ENCODE measurements at regions not wholly inside any gene's neighbourhood (a gene's known extent, or its start where the extent isn't known, plus 50 kb on each side); places are given as distances from the start of the nearest gene placed in this dataset.

DNA sequence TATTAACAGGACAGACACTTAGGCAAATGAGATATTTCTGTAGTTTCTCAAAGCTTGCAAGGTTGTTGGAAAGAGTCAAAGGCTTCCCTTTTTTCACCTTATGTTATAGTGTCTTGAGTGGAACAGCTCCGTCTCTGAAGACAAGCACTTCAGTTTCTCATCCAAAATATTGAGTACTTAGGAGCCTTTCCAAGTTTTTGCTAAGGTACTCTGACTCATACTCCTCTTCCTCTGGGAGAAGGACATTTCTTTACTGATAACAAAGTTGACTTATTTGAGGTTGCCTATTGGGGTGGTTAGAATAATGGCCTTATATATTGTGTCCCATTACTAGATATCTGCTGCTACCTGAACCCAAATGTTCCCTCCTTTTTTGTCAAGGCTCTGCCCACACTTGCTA lies 869.6 kb downstream of the MAT2B start:
- TF ChIP-seq, protein P1, sequence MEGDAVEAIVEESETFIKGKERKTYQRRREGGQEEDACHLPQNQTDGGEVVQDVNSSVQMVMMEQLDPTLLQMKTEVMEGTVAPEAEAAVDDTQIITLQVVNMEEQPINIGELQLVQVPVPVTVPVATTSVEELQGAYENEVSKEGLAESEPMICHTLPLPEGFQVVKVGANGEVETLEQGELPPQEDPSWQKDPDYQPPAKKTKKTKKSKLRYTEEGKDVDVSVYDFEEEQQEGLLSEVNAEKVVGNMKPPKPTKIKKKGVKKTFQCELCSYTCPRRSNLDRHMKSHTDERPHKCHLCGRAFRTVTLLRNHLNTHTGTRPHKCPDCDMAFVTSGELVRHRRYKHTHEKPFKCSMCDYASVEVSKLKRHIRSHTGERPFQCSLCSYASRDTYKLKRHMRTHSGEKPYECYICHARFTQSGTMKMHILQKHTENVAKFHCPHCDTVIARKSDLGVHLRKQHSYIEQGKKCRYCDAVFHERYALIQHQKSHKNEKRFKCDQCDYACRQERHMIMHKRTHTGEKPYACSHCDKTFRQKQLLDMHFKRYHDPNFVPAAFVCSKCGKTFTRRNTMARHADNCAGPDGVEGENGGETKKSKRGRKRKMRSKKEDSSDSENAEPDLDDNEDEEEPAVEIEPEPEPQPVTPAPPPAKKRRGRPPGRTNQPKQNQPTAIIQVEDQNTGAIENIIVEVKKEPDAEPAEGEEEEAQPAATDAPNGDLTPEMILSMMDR (IDR thresholded peaks at IDR 0.05; ENCODE audit: insufficient read depth, low read length, poor library complexity, severe bottlenecking) = no peak
- no peak for DNase-seq (ENCODE audit: low read depth)
- Histone ChIP-seq H3K4me3 (ENCODE audit: low read depth, low read length) (no peak overlapping the region), H3K27me3 (ENCODE audit: control insufficient read depth, insufficient read depth, low read length) (no peaks in the 10 kb centered on the region), H3K36me3 (ENCODE audit: control insufficient read depth, insufficient read depth, low read length) (no peaks in the 10 kb centered on the region)

DNA sequence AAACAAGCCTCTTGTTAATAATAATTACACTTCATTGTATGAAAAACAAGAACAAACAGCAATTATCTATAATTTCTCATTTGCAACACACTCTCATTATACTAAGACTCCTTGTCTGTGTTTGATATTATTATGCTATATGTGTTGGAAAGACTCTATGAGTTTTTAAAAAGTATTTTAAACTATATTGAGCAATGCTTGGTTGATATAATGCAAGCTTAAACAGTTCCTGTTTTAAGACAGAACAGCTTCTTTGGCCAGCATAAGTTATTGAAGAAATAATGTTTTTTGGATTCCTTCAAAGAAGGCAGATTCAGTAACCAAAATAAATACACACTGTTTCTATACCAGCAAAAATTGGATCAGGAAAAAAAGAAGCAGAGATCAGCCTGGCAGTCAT lies 871.4 kb downstream of the MAT2B start:
- no peaks in the 10 kb centered on the region for H3K36me3 ChIP-seq (ENCODE audit: control insufficient read depth, insufficient read depth, low read length)
- TF ChIP-seq, protein P1 (IDR thresholded peaks at IDR 0.05; ENCODE audit: insufficient read depth, low read length, poor library complexity, severe bottlenecking) = no peak
- no peaks in the 10 kb centered on the region for H3K27me3 ChIP-seq (ENCODE audit: control insufficient read depth, insufficient read depth, low read length)
- no peak for DNase-seq (ENCODE audit: low read depth)
- no peak overlapping the region for H3K4me3 ChIP-seq (ENCODE audit: low read depth, low read length)

DNA sequence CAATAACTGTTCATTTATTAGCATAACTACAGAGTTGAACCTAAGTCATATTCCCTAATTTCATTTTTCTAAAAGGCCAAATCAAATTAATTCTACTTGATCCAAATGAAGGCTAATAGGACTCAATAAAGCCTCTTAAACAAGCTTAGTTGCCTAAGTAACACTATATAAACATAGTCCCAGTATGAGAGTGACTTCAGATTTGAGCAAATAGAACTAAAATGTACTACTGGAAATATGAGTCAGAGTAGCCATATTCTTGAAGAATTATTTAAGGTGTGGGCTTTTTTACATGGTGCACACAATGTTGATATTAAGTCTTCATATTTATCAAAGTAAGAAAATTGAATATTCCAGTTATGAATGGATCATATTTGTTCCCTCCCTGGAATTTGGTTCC lies 872.3 kb downstream of the MAT2B start:
- H3K27me3 ChIP-seq (ENCODE audit: control insufficient read depth, insufficient read depth, low read length) = no peaks in the 10 kb centered on the region
- no peak overlapping the region for H3K4me3 ChIP-seq (ENCODE audit: low read depth, low read length)
- no peak for DNase-seq (ENCODE audit: low read depth)
- no peaks in the 10 kb centered on the region for H3K36me3 ChIP-seq (ENCODE audit: control insufficient read depth, insufficient read depth, low read length)
- TF ChIP-seq, protein P1 (IDR thresholded peaks at IDR 0.05; ENCODE audit: insufficient read depth, low read length, poor library complexity, severe bottlenecking) = no peak

DNA sequence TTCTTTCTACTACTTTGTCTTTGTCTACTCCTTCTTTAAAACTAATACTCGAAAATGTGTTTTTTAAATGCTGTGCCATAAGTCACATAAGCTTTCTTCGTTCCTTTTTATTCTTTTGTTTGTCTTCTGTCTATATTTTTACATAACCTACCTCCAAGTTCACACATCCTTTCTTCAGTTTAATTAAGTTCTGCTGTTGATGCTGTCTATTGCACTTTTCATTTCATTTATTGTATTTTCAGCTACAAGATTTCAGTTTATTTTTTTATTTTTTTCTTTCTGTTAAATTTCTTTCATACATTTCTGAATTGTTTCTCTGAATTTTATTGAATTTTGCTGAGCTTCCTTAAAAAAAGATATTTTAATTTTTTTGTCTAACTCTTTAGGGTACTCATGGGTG lies 878.2 kb downstream of the MAT2B start:
- Histone ChIP-seq H3K27me3 (ENCODE audit: control insufficient read depth, insufficient read depth, low read length) (no peaks in the 10 kb centered on the region), H3K36me3 (ENCODE audit: control insufficient read depth, insufficient read depth, low read length) (no peaks in the 10 kb centered on the region), H3K4me3 (ENCODE audit: low read depth, low read length) (no peak overlapping the region)
- DNase-seq (ENCODE audit: low read depth) = no peak
- TF ChIP-seq, protein P1 (IDR thresholded peaks at IDR 0.05; ENCODE audit: insufficient read depth, low read length, poor library complexity, severe bottlenecking) = no peak

DNA sequence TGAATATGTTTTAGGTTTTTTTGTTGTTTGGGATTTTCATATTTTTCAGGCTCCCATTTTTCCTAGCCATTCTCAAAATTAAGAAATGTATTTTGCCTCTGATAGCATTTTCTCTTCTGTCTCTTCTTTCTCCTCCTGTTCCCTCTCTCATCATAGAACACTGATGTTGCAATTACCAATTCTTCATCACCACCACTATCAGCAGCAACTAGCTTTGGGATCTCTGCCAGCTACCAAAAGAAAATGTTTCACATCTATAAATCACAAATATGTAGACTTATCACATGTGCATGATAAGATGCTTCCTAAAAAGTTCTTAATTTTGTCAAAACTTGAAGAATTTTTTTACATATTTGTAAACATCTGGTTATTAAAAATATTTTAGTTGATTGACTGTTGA lies 887.1 kb downstream of the MAT2B start:
- TF ChIP-seq, protein P1 (IDR thresholded peaks at IDR 0.05; ENCODE audit: insufficient read depth, low read length, poor library complexity, severe bottlenecking) = no peak
- no peaks in the 10 kb centered on the region for H3K36me3 ChIP-seq (ENCODE audit: control insufficient read depth, insufficient read depth, low read length)
- H3K4me3 ChIP-seq (ENCODE audit: low read depth, low read length) = no peak overlapping the region
- H3K27me3 ChIP-seq (ENCODE audit: control insufficient read depth, insufficient read depth, low read length) = no peaks in the 10 kb centered on the region
- DNase-seq (ENCODE audit: low read depth) = no peak

DNA sequence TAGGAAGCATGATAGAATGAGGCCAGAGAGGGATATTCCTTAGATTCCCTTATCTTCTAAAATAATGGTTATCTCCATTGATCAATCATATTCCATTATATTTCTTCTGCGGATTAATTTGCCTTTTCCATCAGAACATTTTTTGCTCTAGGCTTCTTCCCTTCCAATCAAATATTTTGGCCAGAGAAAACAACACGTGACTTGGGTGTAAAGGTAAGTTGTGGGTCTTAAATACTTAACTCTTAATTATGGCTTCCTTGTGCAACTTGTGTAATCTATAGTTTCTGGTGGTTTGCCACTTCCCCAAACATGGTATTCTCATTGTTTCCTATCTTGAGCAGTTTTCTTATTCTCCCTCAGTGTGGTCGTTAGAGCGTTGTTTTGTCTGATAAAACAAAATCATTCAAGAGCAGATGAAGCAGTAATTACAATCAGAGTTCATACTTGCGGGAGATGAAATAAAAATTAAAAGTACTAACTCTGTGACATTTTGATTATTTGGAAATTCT lies 889.3 kb downstream of the MAT2B start:
- no peaks in the 10 kb centered on the region for H3K27me3 ChIP-seq (ENCODE audit: control insufficient read depth, insufficient read depth, low read length)
- TF ChIP-seq, protein P1 (IDR thresholded peaks at IDR 0.05; ENCODE audit: insufficient read depth, low read length, poor library complexity, severe bottlenecking) = no peak
- no peak for DNase-seq (ENCODE audit: low read depth)

More for the DNA sequence above, 889.3 kb downstream of the MAT2B start:
- no peaks in the 10 kb centered on the region for H3K36me3 ChIP-seq (ENCODE audit: control insufficient read depth, insufficient read depth, low read length)
- H3K4me3 ChIP-seq (ENCODE audit: low read depth, low read length) = no peak overlapping the region

Measured in kidney epithelial cell (primary cell).